HUES48 (cell line): ENCODE measurements at regions not wholly inside any gene's neighbourhood (a gene's known extent, or its start where the extent isn't known, plus 50 kb on each side); places are given as distances from the start of the nearest gene placed in this dataset.

Experiments
- H3K27ac ChIP-seq: one replicate; pipeline ENCODE4 v1.7.0; 2013; ENCODE audit warnings: low read depth, low read length, inconsistent platforms
- H3K27me3 ChIP-seq: 2 replicates; pipeline ENCODE4 v1.6.1; 2013; ENCODE audit warnings: mild to moderate bottlenecking, low read length; ENCODE audit not compliant: control insufficient read depth, insufficient read depth
- H3K36me3 ChIP-seq: 2 replicates; pipeline ENCODE4 v1.6.1; 2013; ENCODE audit warnings: low read length; ENCODE audit not compliant: control insufficient read depth, insufficient read depth
- H3K4me1 ChIP-seq: 2 replicates; pipeline ENCODE4 v1.6.1; 2013; ENCODE audit warnings: mild to moderate bottlenecking, low read length; ENCODE audit not compliant: control insufficient read depth, insufficient read depth
- H3K4me3 ChIP-seq: 2 replicates; pipeline ENCODE4 v1.5.1; 2013; ENCODE audit warnings: mild to moderate bottlenecking, low read depth, low read length
- H3K9ac ChIP-seq: 2 replicates; pipeline ENCODE4 v1.6.1; 2013; ENCODE audit warnings: mild to moderate bottlenecking, low read depth, low read length, moderate library complexity
- H3K9me3 ChIP-seq: 2 replicates; pipeline ENCODE4 v1.6.1; 2013; ENCODE audit warnings: low read length; ENCODE audit not compliant: control insufficient read depth, insufficient read depth

DNA sequence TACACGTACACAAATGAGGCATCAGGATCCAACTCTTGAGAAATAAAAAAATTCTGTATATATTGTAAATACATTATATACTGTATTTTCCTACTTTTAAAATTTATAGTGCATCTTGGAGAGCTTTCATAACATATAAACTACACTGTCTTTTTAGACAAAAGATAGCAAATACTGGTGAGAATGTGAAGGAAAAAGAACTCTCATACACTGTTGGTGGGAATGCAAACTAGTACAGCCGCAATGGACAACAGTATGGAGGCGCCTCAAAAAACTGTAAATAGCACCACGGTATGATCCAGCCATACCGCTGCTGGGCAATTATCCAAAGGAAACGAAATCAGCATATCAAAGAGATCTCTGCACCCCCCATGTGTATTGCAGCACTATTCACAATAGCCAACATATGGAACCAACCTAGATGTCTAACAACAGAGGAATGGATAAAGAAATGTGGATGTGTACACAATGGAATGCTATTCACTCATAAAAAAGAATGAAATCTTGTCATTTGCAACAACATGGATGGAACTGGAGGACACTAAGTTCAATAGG lies 292.4 kb downstream of the EFNB2 start:
- Histone ChIP-seq H3K9ac (no peak overlapping the region), H3K36me3 (no peaks in the 10 kb centered on the region), H3K4me3 (no peak overlapping the region), H3K27ac (no peak overlapping the region), H3K27me3 (no peaks in the 10 kb centered on the region), H3K4me1 (peaks cover 10% of the 10 kb centered on the region; the same call in 1 of the 2 replicates), H3K9me3 (no peaks in the 10 kb centered on the region)

DNA sequence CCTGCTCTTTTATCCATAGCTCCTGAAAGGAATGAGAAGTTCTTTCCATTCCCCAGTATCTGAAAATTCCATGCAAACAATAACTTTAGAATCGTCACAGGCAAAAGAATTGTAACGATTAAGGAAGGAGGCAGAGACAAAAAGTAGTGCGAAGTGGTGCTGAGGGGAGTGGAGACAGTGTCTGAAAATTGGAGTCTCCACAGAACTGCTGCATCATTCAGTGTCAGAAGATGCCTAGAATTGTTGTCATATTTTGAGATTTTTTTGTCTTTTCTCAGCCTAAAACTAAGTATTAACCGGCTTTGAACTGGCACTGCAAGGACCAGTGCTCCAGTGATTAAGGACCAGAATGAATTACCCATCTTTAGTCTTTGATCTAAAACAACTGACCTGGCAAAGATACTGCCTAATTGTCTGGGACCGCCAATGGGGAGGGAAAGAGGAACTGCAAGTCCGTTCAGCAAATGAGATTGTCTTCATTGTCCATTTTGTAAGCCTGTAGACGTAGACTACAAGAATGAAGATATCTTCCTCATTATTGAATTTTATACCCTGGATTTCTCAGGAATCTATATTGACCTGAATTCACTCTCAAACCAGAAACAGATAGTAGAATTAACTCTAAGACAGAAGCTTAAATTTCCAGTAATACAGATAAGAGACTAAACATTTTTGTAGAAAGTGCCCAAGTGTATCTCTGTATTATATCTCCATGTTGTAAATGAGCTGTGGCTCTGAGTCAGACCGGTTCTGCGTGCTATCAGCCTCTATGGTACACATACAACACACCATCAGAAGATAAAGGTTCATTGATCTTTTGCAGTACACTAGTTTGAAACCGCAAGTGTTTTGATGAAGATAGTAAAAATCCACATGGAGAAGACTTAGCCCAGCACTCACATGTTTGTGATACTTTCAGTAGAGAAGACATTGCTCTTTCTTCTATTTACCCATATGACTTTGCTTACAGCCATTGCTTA lies 293.2 kb downstream of the EFNB2 start:
- peaks cover 10% of the 10 kb centered on the region; the same call in 1 of the 2 replicates for H3K4me1 ChIP-seq
- H3K9ac ChIP-seq = no peak overlapping the region
- no peak overlapping the region for H3K4me3 ChIP-seq
- no peaks in the 10 kb centered on the region for H3K27me3 ChIP-seq
- H3K36me3 ChIP-seq = no peaks in the 10 kb centered on the region
- H3K27ac ChIP-seq = no peak overlapping the region
- H3K9me3 ChIP-seq = no peaks in the 10 kb centered on the region

DNA sequence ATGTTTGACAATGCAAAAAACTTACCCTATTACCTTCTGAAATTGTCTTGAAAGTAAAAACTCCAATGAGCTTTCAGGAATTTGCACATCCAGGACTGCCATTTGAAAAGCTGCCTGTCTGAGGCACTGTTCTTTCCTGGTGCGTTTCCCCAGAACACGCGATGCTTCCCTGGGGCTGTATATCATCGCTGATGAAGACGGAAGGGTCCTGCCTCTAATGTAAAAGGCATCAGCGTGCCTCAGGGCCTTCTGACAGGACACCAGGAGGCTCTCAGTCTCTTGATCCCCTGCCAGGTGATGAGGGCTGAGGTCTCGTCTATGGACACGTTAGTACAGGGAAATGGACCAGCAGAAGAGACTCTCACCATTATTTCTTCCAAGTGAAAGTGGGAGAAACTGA lies 296.8 kb downstream of the EFNB2 start:
- H3K27me3 ChIP-seq = no peaks in the 10 kb centered on the region
- H3K36me3 ChIP-seq = no peaks in the 10 kb centered on the region
- H3K9me3 ChIP-seq = no peaks in the 10 kb centered on the region
- H3K4me1 ChIP-seq = peaks cover 6% of the 10 kb centered on the region
- no peak overlapping the region for H3K27ac ChIP-seq
- no peak overlapping the region for H3K9ac ChIP-seq
- no peak overlapping the region for H3K4me3 ChIP-seq

DNA sequence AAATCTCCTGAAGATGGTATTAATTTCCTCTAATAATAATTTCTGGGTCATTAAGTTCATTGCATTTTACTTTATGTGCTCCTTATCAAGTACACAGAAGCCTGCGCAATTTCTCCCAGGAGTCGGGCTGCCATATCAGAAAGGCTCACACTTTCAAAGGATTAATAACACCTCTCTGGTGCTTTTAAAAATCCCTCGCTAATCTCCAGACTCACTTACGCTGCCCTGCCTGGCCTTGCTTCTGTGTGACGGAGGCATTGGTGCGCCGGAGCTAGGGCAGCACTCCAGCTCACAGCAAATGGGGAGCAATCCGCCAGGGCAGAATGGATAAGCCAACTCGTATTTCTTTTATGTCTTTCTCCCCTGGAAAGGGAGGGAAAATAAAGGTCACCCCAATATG lies 300.8 kb downstream of the EFNB2 start:
- Histone ChIP-seq H3K9ac (no peak overlapping the region), H3K9me3 (no peaks in the 10 kb centered on the region), H3K4me3 (no peak overlapping the region), H3K27ac (no peak overlapping the region), H3K27me3 (no peaks in the 10 kb centered on the region), H3K4me1 (peaks cover 21% of the 10 kb centered on the region), H3K36me3 (no peaks in the 10 kb centered on the region)

DNA sequence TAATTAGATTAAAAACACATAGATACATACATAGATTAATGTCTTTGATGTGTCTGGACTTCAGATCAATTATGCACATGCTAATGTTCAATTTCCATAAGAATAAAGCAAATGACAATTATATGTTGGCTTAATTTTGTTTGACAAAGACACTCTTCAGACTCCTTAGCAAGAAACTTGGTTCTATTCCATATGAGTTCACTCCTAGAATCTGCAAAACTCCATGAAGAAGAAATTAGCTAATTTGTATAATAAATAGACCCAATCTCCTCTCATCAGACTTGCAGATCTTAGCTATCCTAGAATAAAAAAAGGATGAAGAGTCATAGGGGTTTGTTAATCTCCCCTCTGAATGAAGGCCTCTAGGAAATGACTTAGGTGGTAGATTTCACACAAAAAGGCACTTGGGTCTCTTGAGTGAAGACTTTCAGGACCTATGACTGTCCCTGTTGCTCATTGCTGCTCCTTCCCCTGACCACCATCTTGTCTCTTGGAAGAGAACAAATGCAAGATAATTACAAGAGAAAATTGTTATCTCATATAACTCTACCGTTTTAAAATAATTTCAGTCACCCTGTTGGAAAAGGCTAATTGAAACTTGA lies 302.2 kb downstream of the EFNB2 start:
- Histone ChIP-seq H3K36me3 (no peaks in the 10 kb centered on the region), H3K9ac (no peak overlapping the region), H3K27ac (peak overlapping the region; percentile 44), H3K27me3 (no peaks in the 10 kb centered on the region), H3K4me1 (peaks cover 21% of the 10 kb centered on the region), H3K9me3 (no peaks in the 10 kb centered on the region), H3K4me3 (no peak overlapping the region)

DNA sequence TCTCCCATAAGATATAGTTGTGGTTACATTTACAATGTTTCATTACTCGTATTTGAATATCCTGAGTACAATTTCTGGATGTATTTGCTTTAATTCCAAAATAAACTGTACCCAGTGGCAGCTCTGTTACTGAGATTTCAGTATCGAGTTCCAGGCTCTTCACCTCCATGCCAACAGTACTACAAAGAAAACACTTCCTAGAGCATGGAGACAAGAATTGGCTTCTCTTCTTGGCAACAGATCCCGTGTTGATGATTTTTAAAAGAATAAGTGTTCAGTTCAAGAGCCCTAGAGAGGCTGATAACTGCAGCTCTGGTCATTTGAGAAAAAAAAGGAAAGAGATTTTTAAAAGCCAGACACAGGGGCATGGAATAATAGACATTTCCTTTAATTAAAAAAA lies 302.8 kb downstream of the EFNB2 start:
- Histone ChIP-seq H3K27ac (no peak overlapping the region), H3K27me3 (no peaks in the 10 kb centered on the region), H3K36me3 (no peaks in the 10 kb centered on the region), H3K4me1 (peaks cover 21% of the 10 kb centered on the region), H3K4me3 (no peak overlapping the region), H3K9ac (no peak overlapping the region), H3K9me3 (no peaks in the 10 kb centered on the region)

DNA sequence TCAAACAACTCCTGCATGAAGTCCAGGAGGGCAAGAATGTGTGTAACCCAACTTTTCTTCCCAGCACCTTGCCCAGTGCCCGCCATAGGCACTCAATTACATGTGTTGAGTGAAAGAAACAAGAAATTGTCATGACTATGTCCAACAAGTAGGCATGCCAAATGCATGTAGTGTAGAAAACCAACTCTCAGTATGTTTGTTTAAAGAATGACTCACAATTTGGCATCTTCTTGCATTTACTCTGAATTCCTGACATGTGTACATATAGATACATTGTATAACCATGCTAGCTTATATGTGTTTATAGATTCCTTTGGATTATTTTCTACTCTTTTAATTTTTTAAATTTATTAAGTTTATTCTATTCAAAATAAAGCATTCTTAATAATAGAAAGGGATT lies 305.0 kb downstream of the EFNB2 start:
- Histone ChIP-seq H3K27ac (no peak overlapping the region), H3K9ac (no peak overlapping the region), H3K9me3 (no peaks in the 10 kb centered on the region)

DNA sequence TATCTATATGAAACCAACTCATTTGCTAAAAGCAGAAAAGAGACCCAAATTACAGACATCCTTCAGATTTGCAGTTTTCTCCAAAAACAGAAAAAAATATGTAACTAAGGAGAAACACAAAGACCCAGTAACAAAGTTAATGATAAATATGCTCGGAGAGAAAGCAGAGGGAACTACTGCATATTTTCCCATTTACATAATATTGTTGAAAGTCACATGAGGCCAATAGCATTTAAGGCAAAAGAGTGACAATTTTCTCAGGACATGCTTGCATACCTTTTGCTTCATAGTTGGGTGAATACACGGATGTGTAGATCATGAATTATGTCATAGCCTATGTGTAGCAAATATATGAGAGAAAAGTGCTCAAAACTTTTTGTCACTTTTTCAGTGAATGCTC lies 310.3 kb downstream of the EFNB2 start:
- H3K4me3 ChIP-seq = no peak overlapping the region

More for the DNA sequence above, 305.0 kb downstream of the EFNB2 start:
- no peaks in the 10 kb centered on the region for H3K36me3 ChIP-seq
- no peaks in the 10 kb centered on the region for H3K27me3 ChIP-seq
- H3K4me3 ChIP-seq = no peak overlapping the region
- peaks cover 21% of the 10 kb centered on the region for H3K4me1 ChIP-seq

DNA sequence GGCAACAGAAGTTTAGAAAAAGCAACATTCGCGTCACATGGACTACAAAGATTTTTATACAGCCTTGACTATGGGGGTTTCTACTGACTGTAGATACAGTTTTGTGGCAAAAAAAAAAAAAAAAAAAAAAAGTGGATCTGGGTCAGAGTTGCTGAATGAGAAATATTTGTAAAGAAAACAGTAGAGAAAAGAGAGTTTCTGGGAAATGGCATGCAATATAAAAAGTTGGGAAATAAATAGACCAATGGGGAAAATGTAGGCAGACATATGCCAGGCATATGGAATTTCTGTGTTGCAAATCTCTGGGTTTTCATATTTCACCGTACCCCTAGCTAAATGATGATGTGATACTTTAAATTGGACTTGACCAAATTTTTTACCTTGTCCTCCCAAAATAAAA lies 315.3 kb downstream of the EFNB2 start:
- no peak overlapping the region for H3K4me3 ChIP-seq
- H3K36me3 ChIP-seq = no peaks in the 10 kb centered on the region
- H3K4me1 ChIP-seq = no peaks in the 10 kb centered on the region
- no peak overlapping the region for H3K27ac ChIP-seq
- no peaks in the 10 kb centered on the region for H3K9me3 ChIP-seq
- H3K27me3 ChIP-seq = no peaks in the 10 kb centered on the region
- no peak overlapping the region for H3K9ac ChIP-seq

More for the DNA sequence above, 310.3 kb downstream of the EFNB2 start:
- Histone ChIP-seq H3K36me3 (no peaks in the 10 kb centered on the region), H3K9me3 (no peaks in the 10 kb centered on the region), H3K9ac (no peak overlapping the region), H3K27ac (no peak overlapping the region), H3K27me3 (no peaks in the 10 kb centered on the region), H3K4me1 (no peaks in the 10 kb centered on the region)

DNA sequence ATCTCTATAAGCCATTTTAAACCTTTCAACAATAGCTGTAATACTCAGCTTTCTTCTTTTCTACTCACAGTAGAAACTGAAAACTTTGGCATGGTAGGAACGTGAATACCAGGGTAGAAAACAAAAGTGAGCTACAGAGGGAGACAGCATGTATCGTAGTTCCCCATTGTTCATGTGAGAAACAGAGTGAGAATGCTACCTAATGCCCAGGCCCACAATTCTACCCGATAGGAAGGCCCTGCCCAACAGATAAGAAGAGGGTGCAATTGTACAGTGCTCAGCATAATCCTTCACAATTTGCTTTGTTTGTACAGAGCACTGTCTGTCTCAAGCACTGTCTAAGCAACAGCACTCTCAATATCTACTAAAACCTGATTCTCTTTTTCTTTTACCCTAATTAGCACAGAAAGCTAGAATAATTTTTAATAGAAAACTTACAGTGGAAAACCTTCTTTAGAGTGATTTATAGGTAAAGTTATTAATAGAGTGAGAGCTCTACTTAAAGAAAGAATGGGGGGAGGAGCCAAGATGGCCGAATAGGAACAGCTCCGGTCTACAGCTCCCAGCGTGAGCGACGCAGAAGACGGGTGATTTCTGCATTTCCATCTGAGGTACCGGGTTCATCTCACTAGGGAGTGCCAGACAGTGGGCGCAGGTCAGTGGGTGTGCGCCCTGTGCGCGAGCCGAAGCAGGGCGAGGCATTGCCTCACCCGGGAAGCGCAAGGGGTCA lies 322.3 kb downstream of the EFNB2 start:
- Histone ChIP-seq H3K4me1 (peaks cover 19% of the 10 kb centered on the region), H3K36me3 (no peaks in the 10 kb centered on the region), H3K27me3 (no peaks in the 10 kb centered on the region), H3K9ac (no peak overlapping the region), H3K9me3 (no peaks in the 10 kb centered on the region), H3K27ac (no peak overlapping the region), H3K4me3 (peak overlapping the region; percentile 40; the same call in 1 of the 2 replicates)
